ENCODE measurements at regions not wholly inside any gene's neighbourhood (a gene's known extent, or its start where the extent isn't known, plus 50 kb on each side); places are given as distances from the start of the nearest gene placed in this dataset.

DNA sequence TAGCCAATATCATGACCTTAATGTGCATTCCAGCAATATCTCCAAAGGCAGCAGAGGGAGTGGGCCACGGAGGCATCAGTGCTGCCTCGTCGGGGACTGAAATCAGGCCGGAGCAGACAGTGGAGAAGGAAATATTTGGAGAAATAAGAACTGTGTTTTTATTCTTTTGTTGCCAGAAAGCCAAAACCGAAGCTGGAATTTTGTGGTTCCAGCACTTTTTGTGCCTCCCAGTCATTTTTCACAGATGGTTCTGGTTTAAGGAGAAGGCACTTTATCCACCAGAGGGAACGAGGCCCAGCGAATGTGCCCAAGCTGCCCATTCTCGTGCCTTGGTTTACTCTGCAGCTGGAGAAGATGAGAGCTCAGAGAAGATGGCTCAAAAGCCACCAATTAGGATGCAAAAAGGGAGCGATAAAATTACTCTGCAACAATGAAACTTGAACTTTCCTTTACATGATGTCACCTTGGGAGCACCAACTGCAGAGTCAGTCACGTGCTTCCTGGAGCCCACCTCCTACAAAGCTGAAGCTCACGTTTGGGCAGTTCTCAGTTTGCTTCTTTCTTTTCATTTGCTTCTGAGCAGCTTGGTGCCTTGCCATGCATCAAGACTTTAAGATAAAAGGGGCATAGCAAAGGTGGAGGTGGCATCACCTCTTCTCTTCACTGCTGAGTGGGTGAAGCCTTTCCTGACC is 288.7 kb downstream of the LPIN1 start:
- TF ChIP-seq CTCF (IDR thresholded peaks at IDR 0.05; ENCODE audit: low read depth, low read length), result no peak
- TF ChIP-seq MAX (IDR thresholded peaks at IDR 0.05; ENCODE audit: low read depth, low read length), result no peak
- TF ChIP-seq POLR2A (IDR thresholded peaks at IDR 0.05; ENCODE audit: extremely low read depth, insufficient read length), result no peak
- no peak for TF ChIP-seq MYC (IDR thresholded peaks at IDR 0.05; ENCODE audit: low read depth, low read length)
